ENCODE measurements at regions not wholly inside any gene's neighbourhood (a gene's known extent, or its start where the extent isn't known, plus 50 kb on each side); places are given as distances from the start of the nearest gene placed in this dataset.

DNA sequence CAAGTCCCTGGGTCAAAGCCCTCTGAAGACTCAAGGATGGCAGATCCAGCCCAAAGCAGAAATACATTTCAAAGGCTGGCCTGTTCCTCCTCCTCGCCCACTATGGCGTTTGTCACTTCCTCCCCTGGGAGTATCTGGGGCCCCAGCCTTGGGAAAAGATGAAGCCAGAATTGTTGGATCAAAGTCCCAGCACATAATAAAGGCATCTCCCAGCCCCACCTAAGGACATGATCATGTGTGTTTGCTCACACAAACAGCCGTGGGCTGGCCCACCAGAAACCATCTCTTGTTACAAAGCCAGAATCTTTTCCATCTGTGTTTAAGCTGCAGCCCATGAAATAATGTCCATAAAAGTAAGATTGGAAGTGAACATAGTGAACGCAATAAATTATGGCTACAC is 50.1 kb upstream of the HAAO start:
- H3K27ac ChIP-seq = no peak overlapping the region
- DNase-seq (ENCODE audit: low spot score) = peak; percentile 22
- H3K4me3 ChIP-seq = no peak overlapping the region
- TF ChIP-seq, protein P1, sequence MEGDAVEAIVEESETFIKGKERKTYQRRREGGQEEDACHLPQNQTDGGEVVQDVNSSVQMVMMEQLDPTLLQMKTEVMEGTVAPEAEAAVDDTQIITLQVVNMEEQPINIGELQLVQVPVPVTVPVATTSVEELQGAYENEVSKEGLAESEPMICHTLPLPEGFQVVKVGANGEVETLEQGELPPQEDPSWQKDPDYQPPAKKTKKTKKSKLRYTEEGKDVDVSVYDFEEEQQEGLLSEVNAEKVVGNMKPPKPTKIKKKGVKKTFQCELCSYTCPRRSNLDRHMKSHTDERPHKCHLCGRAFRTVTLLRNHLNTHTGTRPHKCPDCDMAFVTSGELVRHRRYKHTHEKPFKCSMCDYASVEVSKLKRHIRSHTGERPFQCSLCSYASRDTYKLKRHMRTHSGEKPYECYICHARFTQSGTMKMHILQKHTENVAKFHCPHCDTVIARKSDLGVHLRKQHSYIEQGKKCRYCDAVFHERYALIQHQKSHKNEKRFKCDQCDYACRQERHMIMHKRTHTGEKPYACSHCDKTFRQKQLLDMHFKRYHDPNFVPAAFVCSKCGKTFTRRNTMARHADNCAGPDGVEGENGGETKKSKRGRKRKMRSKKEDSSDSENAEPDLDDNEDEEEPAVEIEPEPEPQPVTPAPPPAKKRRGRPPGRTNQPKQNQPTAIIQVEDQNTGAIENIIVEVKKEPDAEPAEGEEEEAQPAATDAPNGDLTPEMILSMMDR (IDR thresholded peaks at IDR 0.05) = no peak

Measured in coronary artery (tissue), 2 donors.